ENCODE measurements at regions not wholly inside any gene's neighbourhood (a gene's known extent, or its start where the extent isn't known, plus 50 kb on each side); places are given as distances from the start of the nearest gene placed in this dataset.

DNA sequence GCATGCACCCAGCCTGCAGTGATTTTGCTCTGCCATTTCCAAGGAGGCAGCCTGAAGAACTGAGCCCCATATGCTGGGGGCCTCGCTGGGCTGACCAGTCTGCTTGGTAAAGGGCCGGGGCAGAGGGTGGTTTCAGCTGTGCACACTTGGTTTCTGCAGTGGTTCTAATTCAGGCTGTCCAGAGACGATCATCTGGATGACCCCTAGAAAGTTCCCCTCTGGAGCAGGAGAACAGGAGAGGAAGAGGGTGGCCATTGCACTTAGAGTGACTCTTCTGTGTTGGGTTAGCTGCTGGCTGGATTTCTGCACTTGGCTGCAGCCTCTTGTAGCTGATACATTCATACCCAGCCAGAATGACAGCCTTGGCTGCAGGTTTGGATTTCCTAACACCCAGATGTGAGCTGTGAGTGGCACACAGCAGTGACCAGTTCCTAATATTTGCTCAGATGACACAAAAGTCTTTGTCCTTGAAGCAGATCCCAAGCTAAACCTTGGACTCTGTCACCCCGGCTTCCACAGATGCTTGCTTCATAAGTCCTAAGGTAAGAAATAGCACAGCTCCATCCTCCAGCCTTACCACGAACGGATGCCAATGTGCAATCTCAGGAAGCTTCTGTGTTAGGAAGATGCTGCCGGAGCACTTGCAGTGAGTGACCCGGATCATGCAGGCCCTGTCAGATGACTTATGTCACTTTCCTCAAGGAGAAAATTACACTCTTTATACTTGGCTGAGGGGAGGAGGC, 105.6 kb downstream of the HNRNPLL start (continued):
- TF ChIP-seq ATRX (CRISPR knock-in tag; IDR thresholded peaks at IDR 0.05; ENCODE audit: borderline replicate concordance), result no peak
- TF ChIP-seq, protein P1, sequence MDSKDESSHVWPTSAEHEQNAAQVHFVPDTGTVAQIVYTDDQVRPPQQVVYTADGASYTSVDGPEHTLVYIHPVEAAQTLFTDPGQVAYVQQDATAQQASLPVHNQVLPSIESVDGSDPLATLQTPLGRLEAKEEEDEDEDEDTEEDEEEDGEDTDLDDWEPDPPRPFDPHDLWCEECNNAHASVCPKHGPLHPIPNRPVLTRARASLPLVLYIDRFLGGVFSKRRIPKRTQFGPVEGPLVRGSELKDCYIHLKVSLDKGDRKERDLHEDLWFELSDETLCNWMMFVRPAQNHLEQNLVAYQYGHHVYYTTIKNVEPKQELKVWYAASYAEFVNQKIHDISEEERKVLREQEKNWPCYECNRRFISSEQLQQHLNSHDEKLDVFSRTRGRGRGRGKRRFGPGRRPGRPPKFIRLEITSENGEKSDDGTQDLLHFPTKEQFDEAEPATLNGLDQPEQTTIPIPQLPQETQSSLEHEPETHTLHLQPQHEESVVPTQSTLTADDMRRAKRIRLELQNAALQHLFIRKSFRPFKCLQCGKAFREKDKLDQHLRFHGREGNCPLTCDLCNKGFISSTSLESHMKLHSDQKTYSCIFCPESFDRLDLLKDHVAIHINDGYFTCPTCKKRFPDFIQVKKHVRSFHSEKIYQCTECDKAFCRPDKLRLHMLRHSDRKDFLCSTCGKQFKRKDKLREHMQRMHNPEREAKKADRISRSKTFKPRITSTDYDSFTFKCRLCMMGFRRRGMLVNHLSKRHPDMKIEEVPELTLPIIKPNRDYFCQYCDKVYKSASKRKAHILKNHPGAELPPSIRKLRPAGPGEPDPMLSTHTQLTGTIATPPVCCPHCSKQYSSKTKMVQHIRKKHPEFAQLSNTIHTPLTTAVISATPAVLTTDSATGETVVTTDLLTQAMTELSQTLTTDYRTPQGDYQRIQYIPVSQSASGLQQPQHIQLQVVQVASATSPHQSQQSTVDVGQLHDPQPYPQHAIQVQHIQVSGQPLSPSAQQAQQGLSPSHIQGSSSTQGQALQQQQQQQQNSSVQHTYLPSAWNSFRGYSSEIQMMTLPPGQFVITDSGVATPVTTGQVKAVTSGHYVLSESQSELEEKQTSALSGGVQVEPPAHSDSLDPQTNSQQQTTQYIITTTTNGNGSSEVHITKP (CRISPR knock-in tag; IDR thresholded peaks at IDR 0.05; ENCODE audit: low read depth), result 0 out of 2 replicates have a peak, but pooled peaks have one; percentile 15
- TF ChIP-seq KAT8 (CRISPR knock-in tag; IDR thresholded peaks at IDR 0.05), result no peak; the same call in 1 of the 2 replicates
- no peak; the same call in none of the 2 replicates for TF ChIP-seq ZMYM3 (CRISPR knock-in tag; IDR thresholded peaks at IDR 0.05)
- TF ChIP-seq, protein P2, sequence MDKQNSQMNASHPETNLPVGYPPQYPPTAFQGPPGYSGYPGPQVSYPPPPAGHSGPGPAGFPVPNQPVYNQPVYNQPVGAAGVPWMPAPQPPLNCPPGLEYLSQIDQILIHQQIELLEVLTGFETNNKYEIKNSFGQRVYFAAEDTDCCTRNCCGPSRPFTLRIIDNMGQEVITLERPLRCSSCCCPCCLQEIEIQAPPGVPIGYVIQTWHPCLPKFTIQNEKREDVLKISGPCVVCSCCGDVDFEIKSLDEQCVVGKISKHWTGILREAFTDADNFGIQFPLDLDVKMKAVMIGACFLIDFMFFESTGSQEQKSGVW (CRISPR knock-in tag; IDR thresholded peaks at IDR 0.05; ENCODE audit: borderline replicate concordance), result no peak
- TF ChIP-seq, protein P3, sequence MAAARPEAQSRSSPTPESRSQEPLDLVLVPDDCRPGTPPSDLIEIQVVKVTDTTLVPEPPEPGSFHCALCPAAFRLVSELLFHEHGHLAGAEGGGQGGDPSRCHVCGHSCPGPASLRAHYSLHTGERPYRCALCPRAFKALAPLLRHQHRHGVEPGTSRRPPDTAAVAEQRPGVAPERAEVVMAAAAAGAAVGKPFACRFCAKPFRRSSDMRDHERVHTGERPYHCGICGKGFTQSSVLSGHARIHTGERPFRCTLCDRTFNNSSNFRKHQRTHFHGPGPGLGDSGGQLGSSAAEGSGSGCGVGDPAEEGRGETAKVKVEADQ (CRISPR knock-in tag; IDR thresholded peaks at IDR 0.05; ENCODE audit: borderline replicate concordance), result no peak
- TF ChIP-seq ZNF337 (CRISPR knock-in tag; IDR thresholded peaks at IDR 0.05; ENCODE audit: borderline replicate concordance, low read depth), result no peak
- no peak for TF ChIP-seq ZIK1 (CRISPR knock-in tag; IDR thresholded peaks at IDR 0.05; ENCODE audit: borderline replicate concordance, low read depth)
- 0 out of 2 replicates have a peak, but pooled peaks have one; percentile 49 for TF ChIP-seq ZNF138 (CRISPR knock-in tag; IDR thresholded peaks at IDR 0.05; ENCODE audit: low read depth)
- TF ChIP-seq PPARG (CRISPR knock-in tag; conservative IDR thresholded peaks at IDR 0.05), result peak; percentile 58; the same call in 1 of the 2 replicates
- peak; percentile 79 for TF ChIP-seq ZNF331 (CRISPR knock-in tag; IDR thresholded peaks at IDR 0.05)
- TF ChIP-seq ZSCAN9 (CRISPR knock-in tag; IDR thresholded peaks at IDR 0.05; ENCODE audit: borderline replicate concordance), result no peak
- TF ChIP-seq, protein P4, sequence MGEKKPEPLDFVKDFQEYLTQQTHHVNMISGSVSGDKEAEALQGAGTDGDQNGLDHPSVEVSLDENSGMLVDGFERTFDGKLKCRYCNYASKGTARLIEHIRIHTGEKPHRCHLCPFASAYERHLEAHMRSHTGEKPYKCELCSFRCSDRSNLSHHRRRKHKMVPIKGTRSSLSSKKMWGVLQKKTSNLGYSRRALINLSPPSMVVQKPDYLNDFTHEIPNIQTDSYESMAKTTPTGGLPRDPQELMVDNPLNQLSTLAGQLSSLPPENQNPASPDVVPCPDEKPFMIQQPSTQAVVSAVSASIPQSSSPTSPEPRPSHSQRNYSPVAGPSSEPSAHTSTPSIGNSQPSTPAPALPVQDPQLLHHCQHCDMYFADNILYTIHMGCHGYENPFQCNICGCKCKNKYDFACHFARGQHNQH (CRISPR knock-in tag; IDR thresholded peaks at IDR 0.05), result peak; percentile 83
- TF ChIP-seq ZNF264 (CRISPR knock-in tag; IDR thresholded peaks at IDR 0.05), result peak; percentile 82
- no peak for TF ChIP-seq RFX3 (CRISPR knock-in tag; IDR thresholded peaks at IDR 0.05)
- TF ChIP-seq, protein P5, sequence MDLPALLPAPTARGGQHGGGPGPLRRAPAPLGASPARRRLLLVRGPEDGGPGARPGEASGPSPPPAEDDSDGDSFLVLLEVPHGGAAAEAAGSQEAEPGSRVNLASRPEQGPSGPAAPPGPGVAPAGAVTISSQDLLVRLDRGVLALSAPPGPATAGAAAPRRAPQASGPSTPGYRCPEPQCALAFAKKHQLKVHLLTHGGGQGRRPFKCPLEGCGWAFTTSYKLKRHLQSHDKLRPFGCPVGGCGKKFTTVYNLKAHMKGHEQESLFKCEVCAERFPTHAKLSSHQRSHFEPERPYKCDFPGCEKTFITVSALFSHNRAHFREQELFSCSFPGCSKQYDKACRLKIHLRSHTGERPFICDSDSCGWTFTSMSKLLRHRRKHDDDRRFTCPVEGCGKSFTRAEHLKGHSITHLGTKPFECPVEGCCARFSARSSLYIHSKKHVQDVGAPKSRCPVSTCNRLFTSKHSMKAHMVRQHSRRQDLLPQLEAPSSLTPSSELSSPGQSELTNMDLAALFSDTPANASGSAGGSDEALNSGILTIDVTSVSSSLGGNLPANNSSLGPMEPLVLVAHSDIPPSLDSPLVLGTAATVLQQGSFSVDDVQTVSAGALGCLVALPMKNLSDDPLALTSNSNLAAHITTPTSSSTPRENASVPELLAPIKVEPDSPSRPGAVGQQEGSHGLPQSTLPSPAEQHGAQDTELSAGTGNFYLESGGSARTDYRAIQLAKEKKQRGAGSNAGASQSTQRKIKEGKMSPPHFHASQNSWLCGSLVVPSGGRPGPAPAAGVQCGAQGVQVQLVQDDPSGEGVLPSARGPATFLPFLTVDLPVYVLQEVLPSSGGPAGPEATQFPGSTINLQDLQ (CRISPR knock-in tag; IDR thresholded peaks at IDR 0.05), result 0 out of 2 replicates have a peak, but pooled peaks have one; percentile 65
- TF ChIP-seq, protein P6, sequence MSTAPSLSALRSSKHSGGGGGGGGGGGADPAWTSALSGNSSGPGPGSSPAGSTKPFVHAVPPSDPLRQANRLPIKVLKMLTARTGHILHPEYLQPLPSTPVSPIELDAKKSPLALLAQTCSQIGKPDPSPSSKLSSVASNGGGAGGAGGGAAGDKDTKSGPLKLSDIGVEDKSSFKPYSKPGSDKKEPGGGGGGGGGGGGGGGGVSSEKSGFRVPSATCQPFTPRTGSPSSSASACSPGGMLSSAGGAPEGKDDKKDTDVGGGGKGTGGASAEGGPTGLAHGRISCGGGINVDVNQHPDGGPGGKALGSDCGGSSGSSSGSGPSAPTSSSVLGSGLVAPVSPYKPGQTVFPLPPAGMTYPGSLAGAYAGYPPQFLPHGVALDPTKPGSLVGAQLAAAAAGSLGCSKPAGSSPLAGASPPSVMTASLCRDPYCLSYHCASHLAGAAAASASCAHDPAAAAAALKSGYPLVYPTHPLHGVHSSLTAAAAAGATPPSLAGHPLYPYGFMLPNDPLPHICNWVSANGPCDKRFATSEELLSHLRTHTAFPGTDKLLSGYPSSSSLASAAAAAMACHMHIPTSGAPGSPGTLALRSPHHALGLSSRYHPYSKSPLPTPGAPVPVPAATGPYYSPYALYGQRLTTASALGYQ (CRISPR knock-in tag; IDR thresholded peaks at IDR 0.05), result no peak; the same call in 1 of the 2 replicates
